ENCODE measurements at regions not wholly inside any gene's neighbourhood (a gene's known extent, or its start where the extent isn't known, plus 50 kb on each side); places are given as distances from the start of the nearest gene placed in this dataset.

- TF ChIP-seq EZH2phosphoT487 (IDR thresholded peaks at IDR 0.05; ENCODE audit: low read depth, severe bottlenecking, unreplicated experiment) = no peak
- TF ChIP-seq EZH2 (IDR thresholded peaks at IDR 0.05; ENCODE audit: borderline replicate concordance) = no peak
Observed at GRCh38 chr2:43136011-43136799, 90.2 kb downstream of the ZFP36L2 start.
